BLaER1 treated with 17β-estradiol and CSF1 and Interleukin-3, amounts not matched to agents 10 nM and 100 nM (cell line): ENCODE measurements at regions not wholly inside any gene's neighbourhood (a gene's known extent, or its start where the extent isn't known, plus 50 kb on each side); places are given as distances from the start of the nearest gene placed in this dataset.

Experiments used
- H3K27ac ChIP-seq, 11 experiments: shearing (Covaris generic); formaldehyde crosslinking; 2 replicates each; pipeline ENCODE4 v1.8.1; 2022
- H3K27me3 ChIP-seq, 11 experiments: shearing (Covaris generic); formaldehyde crosslinking; 2 replicates each; pipeline ENCODE4 v1.8.1; 2022
- H3K36me3 ChIP-seq, 11 experiments: shearing (Covaris generic); formaldehyde crosslinking; 2 replicates each; pipeline ENCODE4 v1.8.1; 2022
- H3K4me1 ChIP-seq, 10 experiments: shearing (Covaris generic); formaldehyde crosslinking; 2 replicates each; pipeline ENCODE4 v1.8.1; 2022
- H3K4me2 ChIP-seq, 11 experiments: shearing (Covaris generic); formaldehyde crosslinking; 2 replicates each; pipeline ENCODE4 v1.8.1; 2022
- H3K4me3 ChIP-seq, 10 experiments: shearing (Covaris generic); formaldehyde crosslinking; 2 replicates each; pipeline ENCODE4 v1.8.1; 2022
- H3K9ac ChIP-seq, 11 experiments: shearing (Covaris generic); formaldehyde crosslinking; 2 replicates each; pipeline ENCODE4 v1.8.1; 2022
- H3K9me3 ChIP-seq, 11 experiments: shearing (Covaris generic); formaldehyde crosslinking; replicated peaks in 1 of 11; 2 replicates each; pipeline ENCODE4 v1.8.1; 2022
- H4K20me1 ChIP-seq, 11 experiments: shearing (Covaris generic); formaldehyde crosslinking; 2 replicates each; pipeline ENCODE4 v1.8.1; 2022
- Cebpa-rat ChIP-seq, 11 experiments: shearing (Covaris generic); IDR thresholded peaks; 2 replicates each; pipeline ENCODE4 v1.8.1; 2022

- TF ChIP-seq Cebpa-rat (IDR thresholded peaks at IDR 0.05): no peak
- H3K4me1 ChIP-seq: peaks cover 0 to 23% (median 0%) of the 10 kb centered on the region in 10 experiments; a peak in 4 of 20 replicates
Measured at GRCh38 chr7:9891056-9891455, 1082.6 kb upstream of the PHF14 start.

GRCh38 chr7:9900339-9900738 is 1073.3 kb upstream of the PHF14 start:
- Histone ChIP-seq H4K20me1 (no peaks in the 10 kb centered on the region), H3K4me2 (no peak overlapping the region), H3K27me3 (no peaks in the 10 kb centered on the region), H3K9me3 (peaks cover 0 to 12% (median 0%) of the 10 kb centered on the region in 11 experiments; a peak in 6 of 22 replicates), H3K4me1 (no peaks in the 10 kb centered on the region), H3K27ac (no peak overlapping the region), H3K9ac (no peak overlapping the region), H3K36me3 (no peaks in the 10 kb centered on the region), H3K4me3 (no peak overlapping the region)
- no peak for TF ChIP-seq Cebpa-rat (IDR thresholded peaks at IDR 0.05)

More at GRCh38 chr7:9891056-9891455, 1082.6 kb upstream of the PHF14 start:
- Histone ChIP-seq H3K27me3 (no peaks in the 10 kb centered on the region), H3K4me3 (no peak overlapping the region), H3K4me2 (no peak overlapping the region), H4K20me1 (no peaks in the 10 kb centered on the region), H3K36me3 (no peaks in the 10 kb centered on the region), H3K9me3 (peaks cover 0 to 12% (median 0%) of the 10 kb centered on the region in 11 experiments; a peak in 6 of 22 replicates), H3K9ac (no peak overlapping the region), H3K27ac (no peak overlapping the region)

- no peak overlapping the region for H3K4me2 ChIP-seq
- no peak for TF ChIP-seq Cebpa-rat (IDR thresholded peaks at IDR 0.05)
- H3K27ac ChIP-seq: no peak overlapping the region
- H3K9ac ChIP-seq: no peak overlapping the region
- no peaks in the 10 kb centered on the region for H3K4me1 ChIP-seq
- no peaks in the 10 kb centered on the region for H3K36me3 ChIP-seq
- no peaks in the 10 kb centered on the region for H3K9me3 ChIP-seq
- no peaks in the 10 kb centered on the region for H4K20me1 ChIP-seq
- H3K4me3 ChIP-seq: no peak overlapping the region
- no peaks in the 10 kb centered on the region for H3K27me3 ChIP-seq
Measured at GRCh38 chr7:9921326-9921725, 1052.3 kb upstream of the PHF14 start.

- no peaks in the 10 kb centered on the region for H3K27me3 ChIP-seq
- no peaks in the 10 kb centered on the region for H3K4me1 ChIP-seq
- no peak overlapping the region for H3K27ac ChIP-seq
- no peaks in the 10 kb centered on the region for H3K36me3 ChIP-seq
- 0 out of 22 replicates have a peak, but pooled peaks cover 0 to 3% (median 0%) of the 10 kb centered on the region in 11 experiments for H3K9me3 ChIP-seq
- H4K20me1 ChIP-seq: no peaks in the 10 kb centered on the region
- TF ChIP-seq Cebpa-rat (IDR thresholded peaks at IDR 0.05): no peak
- H3K9ac ChIP-seq: no peak overlapping the region
- no peak overlapping the region for H3K4me3 ChIP-seq
- no peak overlapping the region for H3K4me2 ChIP-seq
Measured at GRCh38 chr7:9937944-9938631, 1035.6 kb upstream of the PHF14 start.

- H3K4me2 ChIP-seq: no peak overlapping the region
Measured at GRCh38 chr7:9939176-9939575, 1034.5 kb upstream of the PHF14 start.

GRCh38 chr7:9945131-9945530 is 1028.5 kb upstream of the PHF14 start:
- Histone ChIP-seq H3K9ac (no peak overlapping the region), H3K9me3 (no peaks in the 10 kb centered on the region), H3K4me1 (no peaks in the 10 kb centered on the region), H3K27me3 (no peaks in the 10 kb centered on the region), H3K4me2 (no peak overlapping the region), H3K36me3 (no peaks in the 10 kb centered on the region), H4K20me1 (no peaks in the 10 kb centered on the region), H3K4me3 (no peak overlapping the region), H3K27ac (no peak overlapping the region)
- no peak for TF ChIP-seq Cebpa-rat (IDR thresholded peaks at IDR 0.05)

More at GRCh38 chr7:9939176-9939575, 1034.5 kb upstream of the PHF14 start:
- no peak overlapping the region for H3K27ac ChIP-seq
- no peaks in the 10 kb centered on the region for H4K20me1 ChIP-seq
- no peak overlapping the region for H3K4me3 ChIP-seq
- H3K27me3 ChIP-seq: no peaks in the 10 kb centered on the region
- no peak overlapping the region for H3K9ac ChIP-seq
- H3K36me3 ChIP-seq: no peaks in the 10 kb centered on the region
- no peak for TF ChIP-seq Cebpa-rat (IDR thresholded peaks at IDR 0.05)
- no peaks in the 10 kb centered on the region for H3K4me1 ChIP-seq
- H3K9me3 ChIP-seq: 0 out of 22 replicates have a peak, but pooled peaks cover 0 to 3% (median 0%) of the 10 kb centered on the region in 11 experiments

GRCh38 chr7:9945857-9946256 is 1027.8 kb upstream of the PHF14 start:
- no peak overlapping the region for H3K27ac ChIP-seq
- TF ChIP-seq Cebpa-rat (IDR thresholded peaks at IDR 0.05): no peak
- no peaks in the 10 kb centered on the region for H3K27me3 ChIP-seq
- no peaks in the 10 kb centered on the region for H4K20me1 ChIP-seq
- H3K4me3 ChIP-seq: no peak overlapping the region
- no peaks in the 10 kb centered on the region for H3K36me3 ChIP-seq
- H3K9ac ChIP-seq: no peak overlapping the region
- H3K4me2 ChIP-seq: no peak overlapping the region
- no peaks in the 10 kb centered on the region for H3K4me1 ChIP-seq
- H3K9me3 ChIP-seq: no peaks in the 10 kb centered on the region

GRCh38 chr7:9955138-9955537 is 1018.5 kb upstream of the PHF14 start:
- no peak overlapping the region for H3K4me2 ChIP-seq
- H4K20me1 ChIP-seq: no peaks in the 10 kb centered on the region
- no peak for TF ChIP-seq Cebpa-rat (IDR thresholded peaks at IDR 0.05)
- H3K9ac ChIP-seq: no peak overlapping the region
- no peak overlapping the region for H3K4me3 ChIP-seq
- H3K4me1 ChIP-seq: no peaks in the 10 kb centered on the region
- H3K9me3 ChIP-seq: no peaks in the 10 kb centered on the region
- no peaks in the 10 kb centered on the region for H3K36me3 ChIP-seq
- H3K27me3 ChIP-seq: no peaks in the 10 kb centered on the region
- H3K27ac ChIP-seq: no peak overlapping the region

- Histone ChIP-seq H3K36me3 (no peaks in the 10 kb centered on the region), H4K20me1 (no peaks in the 10 kb centered on the region), H3K27ac (no peak overlapping the region), H3K4me2 (no peak overlapping the region), H3K9ac (no peak overlapping the region), H3K27me3 (no peaks in the 10 kb centered on the region), H3K4me3 (no peak overlapping the region), H3K4me1 (no peaks in the 10 kb centered on the region), H3K9me3 (no peaks in the 10 kb centered on the region)
- no peak for TF ChIP-seq Cebpa-rat (IDR thresholded peaks at IDR 0.05)
Measured at GRCh38 chr7:9958486-9958885, 1015.2 kb upstream of the PHF14 start.

GRCh38 chr7:9960460-9960859 is 1013.2 kb upstream of the PHF14 start:
- H3K9me3 ChIP-seq: no peaks in the 10 kb centered on the region
- no peak overlapping the region for H3K4me2 ChIP-seq
- H3K27me3 ChIP-seq: no peaks in the 10 kb centered on the region
- H3K36me3 ChIP-seq: no peaks in the 10 kb centered on the region
- H3K27ac ChIP-seq: no peak overlapping the region
- no peak overlapping the region for H3K4me3 ChIP-seq
- H4K20me1 ChIP-seq: no peaks in the 10 kb centered on the region
- no peak overlapping the region for H3K9ac ChIP-seq
- TF ChIP-seq Cebpa-rat (IDR thresholded peaks at IDR 0.05): no peak
- H3K4me1 ChIP-seq: no peaks in the 10 kb centered on the region
